K562 (cell line): ENCODE measurements at regions not wholly inside any gene's neighbourhood (a gene's known extent, or its start where the extent isn't known, plus 50 kb on each side); places are given as distances from the start of the nearest gene placed in this dataset.

Experiments
- ATAC-seq: fragments of 200-7000 bp; cut with Tn5 transposase; 3 replicates; pipeline ENCODE4 v1.9.1; 2020; ENCODE audit warnings: moderate library complexity
- BruUV-seq: library from RNA; stranded (reverse); fragments of 400-500 nt; replicated peaks from 2 replicates; lab custom pipeline; 2021; lab: Mats Ljungman, UMichigan
- CTCF ChIA-PET: fragments of 300-600 bp; formaldehyde crosslinking; extraction: SDS; loops from one replicate; lab custom pipeline; 2021; ENCODE audit warnings: low intra/inter-chr PET ratio; lab: Yijun Ruan, JAX
- POLR2A ChIA-PET: fragments of 300-600, 350-650 bp; sonication (Branson Sonifier 250); formaldehyde crosslinking; extraction: SDS; loops from one replicate; lab custom pipeline; 2021; ENCODE audit warnings: antibody characterized with exemption, inconsistent platforms; lab: Yijun Ruan, JAX
- DNase-seq, 4 experiments: peaks; one replicate each; pipeline versions ENCODE4 v3.0.0 to v3.0.0-alpha.2; 2011 to 2018; ENCODE audit warnings: low spot score in 3 of 4, mixed read lengths in 3 of 4; ENCODE audit errors: extremely low read depth in 1 of 4
- FAIRE-seq: peaks from 2 replicates; lab custom pipeline; 2011; peaks lifted over from hg19 to GRCh38; lab: Jason Lieb, UNC
- H2AFZ ChIP-seq: 2 replicates; pipeline ENCODE4 v1.6.0; 2011; ENCODE audit warnings: low read depth, low read length, control low read depth, inconsistent platforms
- H3K27ac ChIP-seq: fragments of 200-600 bp; 3 replicates; pipeline ENCODE4 v1.8.0; 2011; ENCODE audit warnings: low read depth, mild to moderate bottlenecking, control low read depth, inconsistent platforms, low read length, moderate library complexity, mixed read lengths; ENCODE audit errors: extremely low read depth
- H3K27me3 ChIP-seq, 2 experiments: fragments of 300-600 bp in 1 of 2; 2 replicates in 1 of 2; 3 replicates in 1 of 2; pipeline versions ENCODE4 v1.6.0 to v1.8.0; 2011; ENCODE audit warnings: inconsistent platforms in 2 of 2, low read length in 2 of 2, mild to moderate bottlenecking in 1 of 2, mixed read lengths in 1 of 2, moderate library complexity in 1 of 2; ENCODE audit not compliant: control insufficient read depth in 2 of 2, insufficient read depth in 2 of 2
- H3K36me3 ChIP-seq: fragments of 300-600 bp; 3 replicates; pipeline ENCODE4 v1.8.0; 2011; ENCODE audit warnings: mild to moderate bottlenecking, low read length, inconsistent platforms; ENCODE audit not compliant: control insufficient read depth, insufficient read depth
- H3K4me1 ChIP-seq, 2 experiments: fragments of 200-600 bp in 1 of 2; replicated peaks in 1 of 2; 2 replicates in 1 of 2; 3 replicates in 1 of 2; pipeline versions ENCODE4 v1.5.1 to v1.8.0; 2011; ENCODE audit warnings: inconsistent platforms in 2 of 2, low read length in 2 of 2, mild to moderate bottlenecking in 1 of 2, mixed read lengths in 1 of 2, moderate library complexity in 1 of 2; ENCODE audit not compliant: control insufficient read depth in 2 of 2, insufficient read depth in 2 of 2
- H3K4me2 ChIP-seq: 2 replicates; pipeline ENCODE4 v1.6.1; 2011; ENCODE audit warnings: low read length, control low read depth, inconsistent platforms, mixed read lengths; ENCODE audit not compliant: insufficient read depth
- H3K4me3 ChIP-seq: fragments of 200-600 bp; sonication (generic), shearing (Covaris generic); 2 replicates; pipeline ENCODE4 v1.5.1; 2016; ENCODE audit warnings: control low read depth, inconsistent platforms
- H3K79me2 ChIP-seq: fragments of 200-600 bp; 3 replicates; pipeline ENCODE4 v1.8.0; 2011; ENCODE audit warnings: low read length, inconsistent platforms; ENCODE audit not compliant: control insufficient read depth, insufficient read depth
- H3K9ac ChIP-seq, 2 experiments: 2 replicates each; pipeline versions ENCODE4 v1.6.0 to v1.6.1; 2011; ENCODE audit warnings: low read depth in 2 of 2, low read length in 2 of 2, control low read depth in 1 of 2, inconsistent platforms in 1 of 2, mild to moderate bottlenecking in 1 of 2, mixed read lengths in 1 of 2; ENCODE audit not compliant: insufficient read depth in 1 of 2
- H3K9me1 ChIP-seq: one replicate; pipeline ENCODE4 v1.6.0; 2011; ENCODE audit warnings: inconsistent platforms, mild to moderate bottlenecking, low read length, moderate library complexity; ENCODE audit not compliant: control insufficient read depth, insufficient read depth
- H3K9me3 ChIP-seq: replicated peaks from 2 replicates; pipeline ENCODE4 v1.5.1; 2011; ENCODE audit warnings: low read depth, low read length, inconsistent platforms; ENCODE audit not compliant: control insufficient read depth, insufficient read depth
- H4K20me1 ChIP-seq: replicated peaks from 2 replicates; pipeline ENCODE4 v1.6.1; 2011; ENCODE audit warnings: low read length, inconsistent platforms, mixed read lengths; ENCODE audit not compliant: control insufficient read depth, insufficient read depth
- CCAR2 ChIP-seq: fragments of 200-400 bp; formaldehyde crosslinking; IDR thresholded peaks from 2 replicates; pipeline ENCODE4 v1.6.1; 2017; ENCODE audit warnings: mild to moderate bottlenecking, low read depth, low read length
- NR3C1 ChIP-seq: sonication (generic); formaldehyde crosslinking; IDR thresholded peaks from 2 replicates; pipeline ENCODE4 v1.8.1; 2022; ENCODE audit warnings: missing genetic modification reagents
- TEAD4 ChIP-seq, 2 experiments: sonication (generic) in 1 of 2; formaldehyde crosslinking in 1 of 2; IDR thresholded peaks; 2 replicates each; pipeline versions ENCODE4 v1.6.1 to v1.8.0; 2012 to 2022; ENCODE audit warnings: borderline replicate concordance in 1 of 2, inconsistent platforms in 1 of 2, low read length in 1 of 2, mild to moderate bottlenecking in 1 of 2, missing genetic modification reagents in 1 of 2
- ZNF277 ChIP-seq: fragments of 250-450 bp; sonication (Bioruptor Pico); IDR thresholded peaks from 2 replicates; pipeline ENCODE4 v1.8.0; 2022; ENCODE audit warnings: inconsistent platforms, mild to moderate bottlenecking, moderate library complexity, borderline replicate concordance
- WGBS: fragments of 100-300 bp; shearing (Covaris generic); methylation state at CpG from one replicate; pipeline ENCODE4 v1.1.6; 2016; ENCODE audit warnings: low coverage, mixed read lengths; ENCODE audit not compliant: insufficient coverage; ENCODE audit errors: missing lambda C conversion rate; 5-methylcytosine and 5-hydroxymethylcytosine counted together
- in situ Hi-C: fragments of 300-500 bp; cut with MboI; formaldehyde crosslinking; loops from 4 replicates; pipeline ENCODE4 v1.15.0; 2018; ENCODE audit warnings: inconsistent platforms, mixed read lengths
- intact Hi-C: fragments of 100-400 bp; cut with micrococcal nuclease; formaldehyde crosslinking; loops from 2 replicates; pipeline ENCODE4 v1.14.2; 2022
- TF ChIP-seq, protein P1 (sequence below), 2 experiments: fragments of 250-450 bp in 1 of 2; fragments of 450-650 bp in 1 of 2; sonication (Bioruptor Pico) in 1 of 2; IDR thresholded peaks; 2 replicates each; pipeline versions ENCODE4 v1.6.1 to v1.8.0; 2016 to 2021; ENCODE audit warnings: mild to moderate bottlenecking in 2 of 2, moderate library complexity in 2 of 2, missing compliant biosample characterization in 1 of 2, missing genetic modification characterization in 1 of 2
- TF ChIP-seq, protein P2 (sequence below): sonication (generic); formaldehyde crosslinking; IDR thresholded peaks from 2 replicates; pipeline ENCODE4 v1.8.0; 2023; ENCODE audit warnings: mild to moderate bottlenecking, missing genetic modification reagents

DNA sequence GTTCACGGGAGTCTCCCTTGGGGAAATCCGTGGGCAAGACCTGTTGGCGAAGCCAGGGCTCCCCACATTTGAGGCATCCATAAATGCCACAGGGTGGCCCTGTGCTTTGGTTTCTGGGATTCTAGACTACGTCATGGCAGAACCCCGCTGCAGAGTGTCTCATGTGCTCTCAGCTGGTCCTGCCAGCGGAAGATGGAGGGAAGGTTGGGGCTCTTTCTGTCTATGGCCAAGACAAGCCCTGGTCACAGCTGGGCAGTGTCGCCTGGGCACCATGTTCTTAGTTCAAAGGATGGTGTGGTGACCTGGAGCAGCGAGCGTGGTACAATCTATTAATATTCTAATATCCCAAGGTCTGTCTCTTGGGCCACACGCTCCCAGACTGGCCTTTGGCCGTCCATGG is 511.7 kb downstream of the TBC1D22A start:
- peaks cover 3% of the 10 kb centered on the region for H3K9me1 ChIP-seq
- no peak overlapping the region for H3K27ac ChIP-seq
- no peak overlapping the region for H3K9ac ChIP-seq
- no peak for DNase-seq
- no TSS peak for BruUV-seq
- H4K20me1 ChIP-seq, result no peaks in the 10 kb centered on the region; the same call in 1 of the 2 replicates
- H3K4me2 ChIP-seq, result no peak overlapping the region
- no peak for ATAC-seq
- intact Hi-C loops (no loop called here), in situ Hi-C loops (no loop called here)
- FAIRE-seq, result no peak
- no peaks in the 10 kb centered on the region for H3K9me3 ChIP-seq
- H3K4me1 ChIP-seq, result no peaks in the 10 kb centered on the region
- H3K79me2 ChIP-seq, result no peaks in the 10 kb centered on the region
- no peaks in the 10 kb centered on the region for H3K36me3 ChIP-seq
- no peak overlapping the region for H2AFZ ChIP-seq
- POLR2A ChIA-PET, result no interaction called here
- 0% methylated on average over 3 of the region's 11 CpGs for WGBS
- TF ChIP-seq, protein P1, sequence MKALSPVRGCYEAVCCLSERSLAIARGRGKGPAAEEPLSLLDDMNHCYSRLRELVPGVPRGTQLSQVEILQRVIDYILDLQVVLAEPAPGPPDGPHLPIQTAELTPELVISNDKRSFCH (CRISPR knock-in tag; IDR thresholded peaks at IDR 0.05), result no peak
- TF ChIP-seq, protein P1 (tag; IDR thresholded peaks at IDR 0.05), result no peak
- no peak for TF ChIP-seq CCAR2
- TF ChIP-seq, protein P2, sequence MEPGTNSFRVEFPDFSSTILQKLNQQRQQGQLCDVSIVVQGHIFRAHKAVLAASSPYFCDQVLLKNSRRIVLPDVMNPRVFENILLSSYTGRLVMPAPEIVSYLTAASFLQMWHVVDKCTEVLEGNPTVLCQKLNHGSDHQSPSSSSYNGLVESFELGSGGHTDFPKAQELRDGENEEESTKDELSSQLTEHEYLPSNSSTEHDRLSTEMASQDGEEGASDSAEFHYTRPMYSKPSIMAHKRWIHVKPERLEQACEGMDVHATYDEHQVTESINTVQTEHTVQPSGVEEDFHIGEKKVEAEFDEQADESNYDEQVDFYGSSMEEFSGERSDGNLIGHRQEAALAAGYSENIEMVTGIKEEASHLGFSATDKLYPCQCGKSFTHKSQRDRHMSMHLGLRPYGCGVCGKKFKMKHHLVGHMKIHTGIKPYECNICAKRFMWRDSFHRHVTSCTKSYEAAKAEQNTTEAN (CRISPR knock-in tag), result no peak
- TF ChIP-seq ZNF277, result no peak
- no peak for TF ChIP-seq TEAD4 (IDR thresholded peaks at IDR 0.05; ENCODE audit: low read length)
- TF ChIP-seq TEAD4 (CRISPR knock-in tag; IDR thresholded peaks at IDR 0.05; ENCODE audit: borderline replicate concordance), result no peak
- no peak for TF ChIP-seq NR3C1 (CRISPR knock-in tag)
- H3K4me3 ChIP-seq, result no peak overlapping the region
- peaks cover 5 to 45% of the 10 kb centered on the region in 2 experiments; a peak in 4 of 5 replicates for H3K27me3 ChIP-seq
- CTCF ChIA-PET, result no interaction called here
